GM23338 (cell line): ENCODE measurements at regions not wholly inside any gene's neighbourhood (a gene's known extent, or its start where the extent isn't known, plus 50 kb on each side); places are given as distances from the start of the nearest gene placed in this dataset.

Experiments used
- ATAC-seq: fragments of 200-7000 bp; cut with Tn5 transposase; 3 replicates; pipeline ENCODE4 v1.9.1; 2020
- DNase-seq: peaks from one replicate; pipeline ENCODE4 v3.0.0-alpha.2; 2015; ENCODE audit warnings: low spot score
- H2AFZ ChIP-seq: fragments of 200-600 bp; sonication (generic); 2 replicates; pipeline ENCODE4 v1.8.0; 2016; ENCODE audit warnings: antibody characterized with exemption, mild to moderate bottlenecking, moderate library complexity
- H3F3A ChIP-seq: fragments of 200-600 bp; sonication (generic); replicated peaks from 2 replicates; pipeline ENCODE4 v1.8.0; 2017; ENCODE audit warnings: antibody characterized with exemption, mixed run types, low read depth
- H3K27ac ChIP-seq: fragments of 200-600 bp; sonication (generic); 2 replicates; pipeline ENCODE4 v1.6.1; 2016; ENCODE audit warnings: low read depth
- H3K27me3 ChIP-seq: fragments of 200-600 bp; sonication (generic); 2 replicates; pipeline ENCODE4 v1.8.0; 2016; ENCODE audit warnings: mild to moderate bottlenecking, mixed run types, moderate library complexity; ENCODE audit not compliant: insufficient read depth
- H3K36me3 ChIP-seq: fragments of 200-600 bp; sonication (generic); 2 replicates; pipeline ENCODE4 v1.8.0; 2016; ENCODE audit warnings: mild to moderate bottlenecking; ENCODE audit not compliant: insufficient read depth
- H3K4me1 ChIP-seq: fragments of 200-600 bp; sonication (generic); 2 replicates; pipeline ENCODE4 v1.8.0; 2016; ENCODE audit warnings: mild to moderate bottlenecking, moderate library complexity; ENCODE audit not compliant: insufficient read depth
- H3K4me2 ChIP-seq: fragments of 200-600 bp; sonication (generic); 2 replicates; pipeline ENCODE4 v1.7.1; 2017; ENCODE audit warnings: mixed run types
- H3K4me3 ChIP-seq: fragments of 200-600 bp; sonication (generic); 2 replicates; pipeline ENCODE4 v1.6.1; 2016; ENCODE audit warnings: mixed run types
- H3K79me2 ChIP-seq: fragments of 200-600 bp; sonication (generic); replicated peaks from 2 replicates; pipeline ENCODE4 v1.8.0; 2017; ENCODE audit warnings: mild to moderate bottlenecking; ENCODE audit not compliant: insufficient read depth
- H3K9me2 ChIP-seq: fragments of 200-600 bp; sonication (generic); 2 replicates; pipeline ENCODE4 v1.8.0; 2017; ENCODE audit not compliant: insufficient read depth
- H4K20me1 ChIP-seq: fragments of 200-600 bp; sonication (generic); replicated peaks from 2 replicates; pipeline ENCODE4 v1.8.0; 2017; ENCODE audit warnings: mild to moderate bottlenecking; ENCODE audit not compliant: insufficient read depth
- H3K27ac Mint-ChIP-seq: 2 replicates; pipeline ENCODE4 v1.8.0; 2020; ENCODE audit warnings: inconsistent platforms, mild to moderate bottlenecking, moderate library complexity, mixed read lengths
- H3K27me3 Mint-ChIP-seq: 3 replicates; pipeline ENCODE4 v1.8.0; 2022; ENCODE audit warnings: low read depth, mild to moderate bottlenecking, moderate library complexity, mixed read lengths, inconsistent platforms; ENCODE audit not compliant: insufficient read depth, poor library complexity
- H3K36me3 Mint-ChIP-seq: 3 replicates; pipeline ENCODE4 v1.8.0; 2021; ENCODE audit warnings: low read depth, mild to moderate bottlenecking, inconsistent platforms, moderate library complexity, mixed read lengths
- H3K4me1 Mint-ChIP-seq: 3 replicates; pipeline ENCODE4 v1.8.0; 2020; ENCODE audit warnings: mild to moderate bottlenecking, inconsistent platforms, mixed read lengths
- H3K4me3 Mint-ChIP-seq: 3 replicates; pipeline ENCODE4 v1.8.0; 2021; ENCODE audit warnings: moderate library complexity, mild to moderate bottlenecking, inconsistent platforms, mixed read lengths
- H3K9me3 Mint-ChIP-seq: 3 replicates; pipeline ENCODE4 v1.8.0; 2020; ENCODE audit warnings: moderate library complexity, mild to moderate bottlenecking, inconsistent platforms, mixed read lengths
- CREB1 ChIP-seq: fragments of 250-450 bp; sonication (Bioruptor Pico); IDR thresholded peaks from 2 replicates; pipeline ENCODE4 v1.5.0; 2020; ENCODE audit warnings: low read depth, mild to moderate bottlenecking, moderate library complexity
- EZH2 ChIP-seq: fragments of 200-600 bp; sonication (generic); IDR thresholded peaks from one replicate; pipeline ENCODE4 v1.8.0; 2017; ENCODE audit warnings: antibody characterized with exemption, mild to moderate bottlenecking, low read depth; ENCODE audit not compliant: unreplicated experiment
- EZH2phosphoT487 ChIP-seq: fragments of 200-600 bp; sonication (generic); IDR thresholded peaks from one replicate; pipeline ENCODE4 v1.8.1; 2018; ENCODE audit warnings: antibody characterized with exemption; ENCODE audit not compliant: unreplicated experiment
- JUNB ChIP-seq: IDR thresholded peaks from one replicate; pipeline ENCODE4 v1.6.1; 2016; ENCODE audit warnings: antibody characterized with exemption; ENCODE audit not compliant: unreplicated experiment
- NANOG ChIP-seq: IDR thresholded peaks from 2 replicates; pipeline ENCODE4 v1.6.1; 2016; ENCODE audit warnings: antibody characterized with exemption, borderline replicate concordance
- POLR2AphosphoS5 ChIP-seq: IDR thresholded peaks from 2 replicates; pipeline ENCODE4 v1.6.1; 2016; ENCODE audit warnings: antibody characterized with exemption, low read depth
- STAT1 ChIP-seq: IDR thresholded peaks from one replicate; pipeline ENCODE4 v1.6.1; 2016; ENCODE audit warnings: antibody characterized with exemption; ENCODE audit not compliant: unreplicated experiment
- ZNF114 ChIP-seq: fragments of 250-450 bp; sonication (Bioruptor Pico); IDR thresholded peaks from 2 replicates; pipeline ENCODE4 v1.5.0; 2020; ENCODE audit warnings: mild to moderate bottlenecking, moderate library complexity
- ZNF331 ChIP-seq: fragments of 250-450 bp; sonication (Bioruptor Pico); IDR thresholded peaks from 2 replicates; pipeline ENCODE4 v1.5.0; 2020; ENCODE audit warnings: low read depth, mild to moderate bottlenecking, moderate library complexity
- TF ChIP-seq, protein P1 (sequence below), 2 experiments: fragments of 200-600 bp in 1 of 2; sonication (generic) in 1 of 2; conservative IDR thresholded peaks; 2 replicates each; pipeline versions ENCODE4 v1.5.1 to v1.6.1; 2016 to 2017; ENCODE audit warnings: antibody characterized with exemption in 2 of 2, low read depth in 2 of 2, mild to moderate bottlenecking in 2 of 2, moderate library complexity in 1 of 2
- TF ChIP-seq, protein P2 (sequence below): fragments of 250-450 bp; sonication (Bioruptor Pico); IDR thresholded peaks from 2 replicates; pipeline ENCODE4 v1.5.0; 2020; ENCODE audit warnings: mild to moderate bottlenecking, moderate library complexity
- TF ChIP-seq, protein P3 (sequence below): IDR thresholded peaks from 2 replicates; pipeline ENCODE4 v1.6.1; 2016; ENCODE audit warnings: antibody characterized with exemption
- TF ChIP-seq, protein P4 (sequence below): IDR thresholded peaks from one replicate; pipeline ENCODE4 v1.6.1; 2018; ENCODE audit warnings: antibody characterized with exemption; ENCODE audit not compliant: unreplicated experiment

DNA sequence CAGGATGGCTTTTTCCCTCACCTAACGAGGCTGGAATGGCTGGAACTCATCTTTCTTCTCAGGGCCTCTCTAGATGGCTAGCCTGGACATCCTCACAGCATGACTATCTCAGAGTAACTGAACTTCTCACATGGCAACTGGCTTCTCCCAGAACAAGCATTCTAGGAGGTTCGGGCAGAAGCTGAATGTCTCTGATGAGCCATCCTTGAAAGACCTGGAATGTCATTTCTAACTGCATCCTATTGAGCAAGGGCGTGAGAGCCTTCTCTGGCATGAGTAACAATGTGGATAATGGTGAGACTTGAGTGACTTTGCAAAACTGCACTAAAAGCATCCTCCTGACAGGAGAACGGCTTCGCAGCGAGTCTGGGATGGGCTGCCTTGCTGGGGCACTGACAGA, 487.7 kb downstream of the MAT2B start:
- Mint-ChIP-seq H3K27me3 (no peaks in the 10 kb centered on the region), H3K4me3 (no peak overlapping the region), H3K36me3 (peaks cover 3% of the 10 kb centered on the region; the same call in 1 of the 3 replicates), H3K27ac (no peak overlapping the region; the same call in 1 of the 2 replicates), H3K9me3 (peaks cover 6% of the 10 kb centered on the region; the same call in 1 of the 3 replicates), H3K4me1 (no peaks in the 10 kb centered on the region)
- H3K4me3 ChIP-seq: no peak overlapping the region
- ATAC-seq (no peak), DNase-seq (no peak)
- TF ChIP-seq POLR2AphosphoS5: no peak
- no peak for TF ChIP-seq ZNF114 (CRISPR knock-in tag)
- TF ChIP-seq, protein P1, sequence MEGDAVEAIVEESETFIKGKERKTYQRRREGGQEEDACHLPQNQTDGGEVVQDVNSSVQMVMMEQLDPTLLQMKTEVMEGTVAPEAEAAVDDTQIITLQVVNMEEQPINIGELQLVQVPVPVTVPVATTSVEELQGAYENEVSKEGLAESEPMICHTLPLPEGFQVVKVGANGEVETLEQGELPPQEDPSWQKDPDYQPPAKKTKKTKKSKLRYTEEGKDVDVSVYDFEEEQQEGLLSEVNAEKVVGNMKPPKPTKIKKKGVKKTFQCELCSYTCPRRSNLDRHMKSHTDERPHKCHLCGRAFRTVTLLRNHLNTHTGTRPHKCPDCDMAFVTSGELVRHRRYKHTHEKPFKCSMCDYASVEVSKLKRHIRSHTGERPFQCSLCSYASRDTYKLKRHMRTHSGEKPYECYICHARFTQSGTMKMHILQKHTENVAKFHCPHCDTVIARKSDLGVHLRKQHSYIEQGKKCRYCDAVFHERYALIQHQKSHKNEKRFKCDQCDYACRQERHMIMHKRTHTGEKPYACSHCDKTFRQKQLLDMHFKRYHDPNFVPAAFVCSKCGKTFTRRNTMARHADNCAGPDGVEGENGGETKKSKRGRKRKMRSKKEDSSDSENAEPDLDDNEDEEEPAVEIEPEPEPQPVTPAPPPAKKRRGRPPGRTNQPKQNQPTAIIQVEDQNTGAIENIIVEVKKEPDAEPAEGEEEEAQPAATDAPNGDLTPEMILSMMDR (conservative IDR thresholded peaks at IDR 0.05; ENCODE audit: low read depth in 2 of 2): no peak
- TF ChIP-seq, protein P2, sequence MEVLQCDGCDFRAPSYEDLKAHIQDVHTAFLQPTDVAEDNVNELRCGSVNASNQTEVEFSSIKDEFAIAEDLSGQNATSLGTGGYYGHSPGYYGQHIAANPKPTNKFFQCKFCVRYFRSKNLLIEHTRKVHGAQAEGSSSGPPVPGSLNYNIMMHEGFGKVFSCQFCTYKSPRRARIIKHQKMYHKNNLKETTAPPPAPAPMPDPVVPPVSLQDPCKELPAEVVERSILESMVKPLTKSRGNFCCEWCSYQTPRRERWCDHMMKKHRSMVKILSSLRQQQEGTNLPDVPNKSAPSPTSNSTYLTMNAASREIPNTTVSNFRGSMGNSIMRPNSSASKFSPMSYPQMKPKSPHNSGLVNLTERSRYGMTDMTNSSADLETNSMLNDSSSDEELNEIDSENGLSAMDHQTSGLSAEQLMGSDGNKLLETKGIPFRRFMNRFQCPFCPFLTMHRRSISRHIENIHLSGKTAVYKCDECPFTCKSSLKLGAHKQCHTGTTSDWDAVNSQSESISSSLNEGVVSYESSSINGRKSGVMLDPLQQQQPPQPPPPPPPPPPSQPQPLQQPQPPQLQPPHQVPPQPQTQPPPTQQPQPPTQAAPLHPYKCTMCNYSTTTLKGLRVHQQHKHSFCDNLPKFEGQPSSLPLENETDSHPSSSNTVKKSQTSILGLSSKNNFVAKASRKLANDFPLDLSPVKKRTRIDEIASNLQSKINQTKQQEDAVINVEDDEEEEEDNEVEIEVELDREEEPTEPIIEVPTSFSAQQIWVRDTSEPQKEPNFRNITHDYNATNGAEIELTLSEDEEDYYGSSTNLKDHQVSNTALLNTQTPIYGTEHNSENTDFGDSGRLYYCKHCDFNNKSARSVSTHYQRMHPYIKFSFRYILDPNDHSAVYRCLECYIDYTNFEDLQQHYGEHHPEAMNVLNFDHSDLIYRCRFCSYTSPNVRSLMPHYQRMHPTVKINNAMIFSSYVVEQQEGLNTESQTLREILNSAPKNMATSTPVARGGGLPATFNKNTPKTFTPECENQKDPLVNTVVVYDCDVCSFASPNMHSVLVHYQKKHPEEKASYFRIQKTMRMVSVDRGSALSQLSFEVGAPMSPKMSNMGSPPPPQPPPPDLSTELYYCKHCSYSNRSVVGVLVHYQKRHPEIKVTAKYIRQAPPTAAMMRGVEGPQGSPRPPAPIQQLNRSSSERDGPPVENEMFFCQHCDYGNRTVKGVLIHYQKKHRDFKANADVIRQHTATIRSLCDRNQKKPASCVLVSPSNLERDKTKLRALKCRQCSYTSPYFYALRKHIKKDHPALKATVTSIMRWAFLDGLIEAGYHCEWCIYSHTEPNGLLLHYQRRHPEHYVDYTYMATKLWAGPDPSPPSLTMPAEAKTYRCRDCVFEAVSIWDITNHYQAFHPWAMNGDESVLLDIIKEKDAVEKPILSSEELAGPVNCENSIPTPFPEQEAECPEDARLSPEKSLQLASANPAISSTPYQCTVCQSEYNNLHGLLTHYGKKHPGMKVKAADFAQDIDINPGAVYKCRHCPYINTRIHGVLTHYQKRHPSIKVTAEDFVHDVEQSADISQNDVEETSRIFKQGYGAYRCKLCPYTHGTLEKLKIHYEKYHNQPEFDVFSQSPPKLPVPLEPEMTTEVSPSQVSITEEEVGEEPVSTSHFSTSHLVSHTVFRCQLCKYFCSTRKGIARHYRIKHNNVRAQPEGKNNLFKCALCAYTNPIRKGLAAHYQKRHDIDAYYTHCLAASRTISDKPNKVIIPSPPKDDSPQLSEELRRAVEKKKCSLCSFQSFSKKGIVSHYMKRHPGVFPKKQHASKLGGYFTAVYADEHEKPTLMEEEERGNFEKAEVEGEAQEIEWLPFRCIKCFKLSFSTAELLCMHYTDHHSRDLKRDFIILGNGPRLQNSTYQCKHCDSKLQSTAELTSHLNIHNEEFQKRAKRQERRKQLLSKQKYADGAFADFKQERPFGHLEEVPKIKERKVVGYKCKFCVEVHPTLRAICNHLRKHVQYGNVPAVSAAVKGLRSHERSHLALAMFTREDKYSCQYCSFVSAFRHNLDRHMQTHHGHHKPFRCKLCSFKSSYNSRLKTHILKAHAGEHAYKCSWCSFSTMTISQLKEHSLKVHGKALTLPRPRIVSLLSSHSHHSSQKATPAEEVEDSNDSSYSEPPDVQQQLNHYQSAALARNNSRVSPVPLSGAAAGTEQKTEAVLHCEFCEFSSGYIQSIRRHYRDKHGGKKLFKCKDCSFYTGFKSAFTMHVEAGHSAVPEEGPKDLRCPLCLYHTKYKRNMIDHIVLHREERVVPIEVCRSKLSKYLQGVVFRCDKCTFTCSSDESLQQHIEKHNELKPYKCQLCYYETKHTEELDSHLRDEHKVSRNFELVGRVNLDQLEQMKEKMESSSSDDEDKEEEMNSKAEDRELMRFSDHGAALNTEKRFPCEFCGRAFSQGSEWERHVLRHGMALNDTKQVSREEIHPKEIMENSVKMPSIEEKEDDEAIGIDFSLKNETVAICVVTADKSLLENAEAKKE (CRISPR knock-in tag): no peak
- TF ChIP-seq STAT1: no peak
- TF ChIP-seq CREB1 (CRISPR knock-in tag): no peak
- TF ChIP-seq, protein P3, sequence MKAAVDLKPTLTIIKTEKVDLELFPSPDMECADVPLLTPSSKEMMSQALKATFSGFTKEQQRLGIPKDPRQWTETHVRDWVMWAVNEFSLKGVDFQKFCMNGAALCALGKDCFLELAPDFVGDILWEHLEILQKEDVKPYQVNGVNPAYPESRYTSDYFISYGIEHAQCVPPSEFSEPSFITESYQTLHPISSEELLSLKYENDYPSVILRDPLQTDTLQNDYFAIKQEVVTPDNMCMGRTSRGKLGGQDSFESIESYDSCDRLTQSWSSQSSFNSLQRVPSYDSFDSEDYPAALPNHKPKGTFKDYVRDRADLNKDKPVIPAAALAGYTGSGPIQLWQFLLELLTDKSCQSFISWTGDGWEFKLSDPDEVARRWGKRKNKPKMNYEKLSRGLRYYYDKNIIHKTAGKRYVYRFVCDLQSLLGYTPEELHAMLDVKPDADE: no peak
- TF ChIP-seq, protein P4, sequence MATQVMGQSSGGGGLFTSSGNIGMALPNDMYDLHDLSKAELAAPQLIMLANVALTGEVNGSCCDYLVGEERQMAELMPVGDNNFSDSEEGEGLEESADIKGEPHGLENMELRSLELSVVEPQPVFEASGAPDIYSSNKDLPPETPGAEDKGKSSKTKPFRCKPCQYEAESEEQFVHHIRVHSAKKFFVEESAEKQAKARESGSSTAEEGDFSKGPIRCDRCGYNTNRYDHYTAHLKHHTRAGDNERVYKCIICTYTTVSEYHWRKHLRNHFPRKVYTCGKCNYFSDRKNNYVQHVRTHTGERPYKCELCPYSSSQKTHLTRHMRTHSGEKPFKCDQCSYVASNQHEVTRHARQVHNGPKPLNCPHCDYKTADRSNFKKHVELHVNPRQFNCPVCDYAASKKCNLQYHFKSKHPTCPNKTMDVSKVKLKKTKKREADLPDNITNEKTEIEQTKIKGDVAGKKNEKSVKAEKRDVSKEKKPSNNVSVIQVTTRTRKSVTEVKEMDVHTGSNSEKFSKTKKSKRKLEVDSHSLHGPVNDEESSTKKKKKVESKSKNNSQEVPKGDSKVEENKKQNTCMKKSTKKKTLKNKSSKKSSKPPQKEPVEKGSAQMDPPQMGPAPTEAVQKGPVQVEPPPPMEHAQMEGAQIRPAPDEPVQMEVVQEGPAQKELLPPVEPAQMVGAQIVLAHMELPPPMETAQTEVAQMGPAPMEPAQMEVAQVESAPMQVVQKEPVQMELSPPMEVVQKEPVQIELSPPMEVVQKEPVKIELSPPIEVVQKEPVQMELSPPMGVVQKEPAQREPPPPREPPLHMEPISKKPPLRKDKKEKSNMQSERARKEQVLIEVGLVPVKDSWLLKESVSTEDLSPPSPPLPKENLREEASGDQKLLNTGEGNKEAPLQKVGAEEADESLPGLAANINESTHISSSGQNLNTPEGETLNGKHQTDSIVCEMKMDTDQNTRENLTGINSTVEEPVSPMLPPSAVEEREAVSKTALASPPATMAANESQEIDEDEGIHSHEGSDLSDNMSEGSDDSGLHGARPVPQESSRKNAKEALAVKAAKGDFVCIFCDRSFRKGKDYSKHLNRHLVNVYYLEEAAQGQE: no peak
- no peak for TF ChIP-seq ZNF331 (CRISPR knock-in tag)
- no peak for TF ChIP-seq EZH2phosphoT487
- TF ChIP-seq NANOG: no peak
- no peak for TF ChIP-seq JUNB
- no peak for TF ChIP-seq EZH2
- H3K9me2 ChIP-seq: no peaks in the 10 kb centered on the region
- H3K27me3 ChIP-seq: no peaks in the 10 kb centered on the region
- no peak overlapping the region for H2AFZ ChIP-seq
- H4K20me1 ChIP-seq: no peaks in the 10 kb centered on the region
- H3K4me1 ChIP-seq: no peaks in the 10 kb centered on the region
- no peaks in the 10 kb centered on the region for H3K36me3 ChIP-seq
- H3K4me2 ChIP-seq: no peak overlapping the region
- H3K27ac ChIP-seq: no peak overlapping the region
- no peaks in the 10 kb centered on the region for H3K79me2 ChIP-seq
- no peaks in the 10 kb centered on the region for H3F3A ChIP-seq
